NCI-H1436 (cell line): ENCODE measurements at regions not wholly inside any gene's neighbourhood (a gene's known extent, or its start where the extent isn't known, plus 50 kb on each side); places are given as distances from the start of the nearest gene placed in this dataset.
"Not testable (repeated sequence)": the region's sequence is repeated elsewhere in the genome, so short reads cannot be mapped to it uniquely, and the experiment has no call there.

ENCODE experiments used
- DNase-seq: peaks from one replicate; lab custom pipeline; 2025; lab: John Stamatoyannopoulos, UW

DNA sequence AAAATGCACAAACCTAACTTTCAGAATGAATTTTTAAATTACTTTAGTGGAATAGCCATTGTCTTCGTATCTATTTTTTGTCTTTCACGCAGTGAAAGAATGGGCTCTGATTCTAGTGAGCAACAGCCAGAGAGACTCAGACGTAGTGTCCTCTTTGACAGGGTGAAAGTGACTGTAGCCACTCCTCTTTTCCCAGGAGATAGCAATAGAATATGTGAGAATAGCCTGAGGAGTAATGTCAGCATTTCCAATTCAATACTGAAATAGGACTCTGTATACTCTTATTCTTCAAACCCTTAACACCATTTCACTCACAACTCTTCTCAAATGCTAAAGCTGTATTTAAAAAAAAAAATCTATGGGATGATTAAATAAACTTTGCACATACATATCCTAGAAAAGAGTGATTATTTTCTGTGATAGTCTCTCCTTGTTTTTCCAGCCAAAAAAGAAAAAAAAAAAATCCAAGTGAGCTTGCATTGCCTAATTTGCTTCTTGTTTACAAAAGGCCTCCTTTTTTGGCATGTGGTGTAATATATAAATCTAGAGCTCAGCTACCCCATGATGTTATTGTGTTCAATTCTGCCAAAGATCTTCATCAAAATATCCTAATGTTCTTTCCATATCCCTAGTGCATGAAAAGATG lies 626.1 kb upstream of the SLITRK6 start:
- peak; percentile 22 for DNase-seq

DNA sequence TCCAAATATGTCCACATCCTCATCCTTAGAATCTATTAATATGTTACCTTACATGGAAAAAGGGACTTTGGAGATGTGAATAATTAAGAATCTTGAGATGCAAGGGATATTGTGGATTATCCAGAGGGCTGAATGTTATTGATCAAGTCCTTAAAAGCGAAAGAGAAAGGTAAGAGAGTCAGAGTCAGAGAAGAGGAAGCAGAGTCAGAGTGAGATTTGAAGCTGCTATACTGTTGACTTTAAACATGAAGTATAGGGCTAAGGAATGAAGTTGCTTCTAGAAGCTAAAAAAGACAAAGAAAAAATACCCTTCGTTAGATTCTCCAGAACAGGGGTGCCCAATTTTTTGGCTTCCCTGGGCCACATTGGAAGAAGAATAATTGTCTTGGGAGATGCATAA lies 627.2 kb upstream of the SLITRK6 start:
- no peak for DNase-seq

DNA sequence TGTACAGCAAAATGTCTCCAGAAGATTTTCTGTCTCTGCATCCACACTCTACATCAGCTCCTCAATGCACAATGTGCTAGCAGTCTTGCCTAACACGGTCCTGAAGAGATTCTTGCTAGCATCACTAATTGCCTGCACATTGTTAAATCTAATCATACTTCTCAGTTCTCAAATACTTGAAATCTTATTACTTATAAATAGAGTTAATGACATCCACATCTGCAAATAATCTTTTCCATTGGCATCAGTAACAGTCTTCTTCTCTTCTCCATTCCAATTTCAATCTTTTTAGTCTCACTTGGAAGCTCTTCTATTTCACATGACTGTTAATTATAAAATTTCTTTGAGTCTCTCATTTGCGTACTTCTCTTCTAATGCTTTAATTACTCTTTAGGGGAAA lies 630.5 kb upstream of the SLITRK6 start:
- DNase-seq: no peak

DNA sequence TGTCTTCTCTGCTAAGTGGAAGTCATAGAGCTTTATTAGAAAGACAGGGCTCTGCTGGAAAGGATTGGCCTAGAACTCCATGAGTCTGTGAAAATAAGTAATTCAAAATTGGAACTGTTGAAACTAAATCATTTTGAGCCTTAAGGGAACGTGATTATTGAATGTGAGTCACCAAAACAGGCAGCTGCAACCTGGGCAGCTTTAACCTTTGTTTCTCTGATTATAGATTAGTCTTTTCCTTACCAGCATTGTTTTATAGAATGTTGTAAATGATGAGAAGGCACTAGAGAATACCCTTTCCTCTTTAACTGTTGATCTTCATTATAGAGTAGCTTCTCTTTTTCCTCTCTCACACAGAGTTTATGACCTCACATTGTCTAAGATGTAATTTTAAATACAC lies 638.8 kb upstream of the SLITRK6 start:
- DNase-seq: peak; percentile 49

DNA sequence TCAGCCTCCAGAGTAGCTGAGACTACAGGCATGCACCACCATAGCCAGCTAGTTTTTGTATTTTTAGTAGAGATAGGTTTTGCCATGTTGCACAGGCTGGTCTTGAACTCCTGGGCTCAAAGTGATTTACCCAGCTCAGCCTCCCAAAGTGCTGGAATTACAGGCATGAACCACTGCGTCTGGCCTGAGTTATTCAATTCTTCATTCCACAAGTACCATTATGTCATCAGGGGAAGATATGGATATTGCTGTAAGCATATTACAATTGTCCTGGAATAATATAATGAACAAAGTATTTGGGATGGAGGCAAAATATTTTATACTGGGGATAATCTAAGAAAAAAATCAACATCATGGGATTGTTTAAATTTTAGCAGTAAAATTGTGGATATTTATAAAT lies 646.0 kb upstream of the SLITRK6 start:
- DNase-seq: no peak

DNA sequence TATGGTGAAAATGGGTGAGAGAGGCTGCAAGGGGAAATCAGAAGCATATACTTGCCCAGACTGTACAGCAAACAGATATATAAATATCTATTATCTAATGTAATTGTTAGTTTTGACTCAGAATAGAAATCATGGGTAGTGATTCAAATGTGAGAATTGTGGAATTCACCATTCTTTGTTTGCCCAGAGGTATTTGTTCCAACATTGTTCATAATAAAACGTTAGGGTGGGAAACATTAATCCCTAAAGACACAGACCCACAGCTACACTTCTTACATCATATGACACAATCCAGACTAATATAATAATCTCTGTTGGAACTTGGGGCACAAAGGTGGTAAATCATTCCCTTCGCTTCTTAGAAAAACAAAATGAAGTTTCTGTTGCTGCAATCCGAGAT lies 646.5 kb upstream of the SLITRK6 start:
- DNase-seq: no peak

DNA sequence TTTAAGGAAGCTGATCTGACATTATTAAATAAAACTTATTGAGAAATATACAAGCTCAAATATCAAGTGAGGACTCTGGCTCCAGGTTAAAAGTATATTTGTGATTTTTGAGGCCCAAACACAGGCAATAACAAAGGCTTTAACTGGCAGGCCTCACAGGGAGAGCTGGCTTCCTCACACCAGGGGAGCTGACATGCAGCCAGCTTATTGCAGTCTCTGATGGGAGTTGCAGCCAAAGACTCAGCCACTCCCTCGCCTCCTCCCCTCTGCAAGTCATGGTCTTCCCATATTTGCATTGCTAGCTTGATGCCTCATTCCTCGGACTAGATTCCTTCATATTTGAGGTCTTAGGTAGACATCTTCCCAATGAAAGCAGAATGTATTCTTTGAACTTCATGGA lies 647.1 kb upstream of the SLITRK6 start:
- no peak for DNase-seq

DNA sequence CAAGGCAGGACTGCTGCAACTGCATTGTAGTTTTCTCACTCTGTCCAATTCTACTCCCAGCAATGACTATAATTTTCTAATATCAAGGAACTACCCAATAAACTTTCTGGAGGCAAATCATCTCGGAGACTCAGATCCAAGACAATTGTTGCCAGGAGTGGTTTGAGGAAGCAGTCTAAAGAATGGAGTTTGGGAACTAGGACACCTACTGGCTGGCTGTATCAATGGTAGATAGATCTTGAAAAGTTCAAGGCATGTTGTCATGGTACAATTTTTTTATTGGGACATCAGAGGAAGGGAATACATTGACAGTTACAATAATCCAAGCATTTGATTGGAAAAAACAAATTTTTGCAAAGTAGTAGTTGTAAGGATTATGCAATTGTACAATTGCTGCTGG lies 648.3 kb upstream of the SLITRK6 start:
- no peak for DNase-seq

DNA sequence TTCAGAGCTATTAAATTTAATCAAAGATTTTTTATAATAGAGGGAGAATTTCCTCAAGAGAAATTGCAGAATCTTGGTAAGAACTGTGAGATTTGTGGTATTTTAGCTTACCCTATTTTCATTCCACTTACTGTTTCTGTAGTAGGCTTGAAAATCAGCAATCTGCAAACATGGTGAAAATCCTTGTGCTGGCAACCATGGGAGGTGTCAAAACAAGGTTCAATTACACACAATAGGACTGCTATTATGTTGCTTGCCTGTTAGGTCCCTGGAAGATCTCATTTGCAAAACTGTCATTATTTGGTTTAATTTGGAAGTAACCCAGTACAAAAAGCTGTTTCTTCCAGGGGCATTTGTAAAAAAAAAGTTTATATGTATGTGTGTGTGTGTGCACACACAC lies 662.8 kb upstream of the SLITRK6 start:
- no peak for DNase-seq

DNA sequence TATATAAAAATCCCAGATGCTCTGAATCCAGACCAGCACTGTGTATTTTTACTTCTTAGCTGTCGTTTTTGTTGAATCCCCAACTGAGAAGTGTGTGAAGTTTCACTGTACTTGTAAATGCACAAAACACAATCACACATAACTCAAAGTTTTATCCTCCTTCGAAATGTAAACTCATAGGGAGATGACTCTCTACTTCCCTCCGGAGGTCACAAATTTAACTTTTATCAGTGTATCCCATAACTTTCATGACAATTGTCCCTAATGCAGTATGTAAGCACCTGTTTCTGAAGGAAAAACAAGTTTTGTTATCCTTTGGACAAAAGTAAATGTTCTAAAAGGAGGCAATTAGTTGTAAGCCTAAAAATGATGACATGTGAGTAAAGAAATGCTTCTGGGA lies 665.0 kb upstream of the SLITRK6 start:
- DNase-seq: no peak

DNA sequence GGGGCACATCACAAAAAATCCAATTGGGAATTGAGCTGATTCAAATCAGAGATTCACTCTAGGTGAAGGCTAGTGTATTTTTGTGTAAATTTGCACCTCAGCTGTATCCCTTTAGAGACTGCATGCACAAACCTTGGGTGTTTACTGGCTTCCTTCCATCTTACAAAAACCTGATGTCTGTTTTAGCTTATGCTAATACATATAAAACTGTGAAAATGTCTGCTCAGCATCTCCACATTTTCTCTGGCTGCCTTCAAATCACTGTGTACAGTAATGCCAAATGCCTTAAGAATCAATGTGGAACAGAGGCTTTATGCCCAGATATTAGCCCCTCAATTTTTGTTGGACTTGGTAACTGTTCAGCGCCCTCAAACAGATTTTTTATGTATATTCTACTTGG lies 675.8 kb upstream of the SLITRK6 start:
- no peak for DNase-seq

DNA sequence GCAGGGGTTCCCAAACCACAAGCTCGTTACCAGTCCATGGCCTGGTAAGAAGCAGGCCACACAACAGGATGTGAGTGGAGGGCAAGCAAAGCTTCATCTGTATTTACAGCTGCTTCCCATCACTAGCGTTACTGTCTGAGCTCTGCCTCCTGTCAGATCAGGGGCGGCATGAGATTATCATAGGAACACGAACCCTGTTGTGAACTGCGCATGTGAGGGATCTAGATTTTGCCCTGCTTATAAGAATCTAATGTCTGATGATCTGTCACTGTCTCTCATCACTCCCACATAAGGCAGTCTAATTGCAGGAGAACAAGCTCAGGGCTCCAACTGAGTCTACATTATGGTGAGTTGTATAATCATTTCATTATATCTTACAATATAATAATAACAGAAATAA lies 677.4 kb upstream of the SLITRK6 start:
- DNase-seq: no peak

DNA sequence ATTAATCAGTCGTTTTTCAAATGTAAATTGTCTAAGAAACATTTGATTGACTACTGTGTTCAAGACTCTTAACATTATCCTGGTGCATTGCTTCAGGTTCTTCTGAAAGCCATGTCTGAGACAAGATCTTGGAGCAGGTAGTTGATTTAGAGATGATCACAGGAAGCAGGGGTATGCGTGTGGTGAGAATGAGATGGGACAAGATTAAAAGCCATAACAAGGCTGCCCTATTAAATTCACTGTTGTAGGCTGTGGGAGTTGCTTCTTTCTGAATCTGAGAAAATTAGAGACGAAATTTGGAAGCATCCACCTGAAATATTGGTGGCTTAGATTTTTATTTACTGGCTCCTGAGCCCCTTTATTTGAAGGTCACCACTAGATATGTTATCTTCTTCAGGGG lies 687.4 kb upstream of the SLITRK6 start:
- no peak for DNase-seq

DNA sequence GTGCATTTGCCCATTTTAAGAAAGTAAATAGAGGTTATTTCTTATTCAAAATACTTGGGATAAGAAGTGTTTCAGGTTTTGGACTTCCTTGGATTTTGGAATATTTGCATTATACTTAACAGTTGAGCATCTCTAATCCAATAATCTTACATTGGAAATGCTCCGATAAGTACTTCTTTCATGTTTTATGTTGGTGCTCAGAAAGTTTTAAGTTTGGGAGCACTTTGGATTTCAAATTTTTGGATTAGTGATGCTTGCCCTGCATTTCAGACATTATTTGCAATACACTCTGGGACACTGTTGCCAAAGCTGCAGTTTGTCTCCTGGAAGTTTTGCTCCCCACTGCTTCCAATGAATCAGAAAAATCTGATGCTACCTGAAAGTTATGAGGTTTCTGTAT lies 691.9 kb upstream of the SLITRK6 start:
- no peak for DNase-seq

DNA sequence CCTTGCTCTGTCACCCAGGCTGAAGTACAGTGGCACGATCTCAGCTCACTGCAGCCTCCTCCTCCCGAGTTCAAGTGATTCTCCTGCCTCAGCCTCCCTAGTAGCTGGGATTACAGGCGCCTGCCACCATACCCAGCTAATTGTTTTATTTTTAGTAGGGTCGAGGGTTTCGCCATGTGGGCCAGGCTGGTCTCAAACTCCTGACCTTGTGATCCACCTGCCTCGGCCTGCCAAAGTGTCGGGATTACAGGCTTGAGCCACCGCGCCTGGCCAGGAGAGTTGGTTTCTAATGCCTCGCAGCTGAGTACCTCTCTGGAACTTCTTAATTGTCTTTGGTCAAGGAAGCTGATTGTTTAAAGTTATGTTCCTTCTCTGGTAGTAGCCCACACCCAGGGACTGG lies 702.7 kb upstream of the SLITRK6 start:
- DNase-seq: not testable (repeated sequence)

DNA sequence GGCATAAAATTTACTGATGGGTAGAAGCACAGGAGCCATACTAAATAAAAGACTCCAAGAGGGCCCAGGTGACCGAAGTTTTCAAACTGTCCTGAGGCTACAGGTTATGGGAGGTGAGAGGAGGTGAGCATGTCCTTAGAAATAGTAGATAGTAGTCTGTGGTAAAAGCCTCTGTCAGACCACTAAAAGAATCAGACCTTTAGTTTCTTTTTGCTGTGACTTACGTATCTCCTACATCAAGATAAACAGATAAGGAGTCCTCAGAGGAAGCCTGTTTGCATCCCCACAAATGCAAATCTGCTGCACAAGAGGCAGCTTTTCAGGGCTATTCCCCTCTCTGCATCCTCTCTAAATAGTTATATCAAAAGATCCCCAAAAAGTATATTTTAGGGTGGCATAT lies 711.6 kb upstream of the SLITRK6 start:
- DNase-seq: no peak

DNA sequence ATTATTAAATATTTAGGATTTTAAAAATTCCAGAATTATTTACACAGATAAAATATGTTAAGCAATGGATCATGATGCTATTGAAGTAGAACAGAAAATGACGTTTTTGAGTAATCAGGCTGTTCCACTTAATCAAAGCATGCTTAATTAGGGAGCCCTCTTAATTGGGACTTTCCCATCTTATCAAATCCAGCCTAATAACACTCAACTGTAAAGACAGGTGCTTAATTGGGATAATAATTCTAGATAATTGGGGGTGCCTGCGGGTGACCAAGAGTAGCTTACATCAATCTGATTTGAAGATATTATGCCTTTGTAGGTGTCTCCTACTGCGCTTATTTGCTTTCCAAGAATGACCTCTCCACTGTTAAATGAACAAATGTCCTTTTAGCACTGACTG lies 742.2 kb upstream of the SLITRK6 start:
- no peak for DNase-seq

DNA sequence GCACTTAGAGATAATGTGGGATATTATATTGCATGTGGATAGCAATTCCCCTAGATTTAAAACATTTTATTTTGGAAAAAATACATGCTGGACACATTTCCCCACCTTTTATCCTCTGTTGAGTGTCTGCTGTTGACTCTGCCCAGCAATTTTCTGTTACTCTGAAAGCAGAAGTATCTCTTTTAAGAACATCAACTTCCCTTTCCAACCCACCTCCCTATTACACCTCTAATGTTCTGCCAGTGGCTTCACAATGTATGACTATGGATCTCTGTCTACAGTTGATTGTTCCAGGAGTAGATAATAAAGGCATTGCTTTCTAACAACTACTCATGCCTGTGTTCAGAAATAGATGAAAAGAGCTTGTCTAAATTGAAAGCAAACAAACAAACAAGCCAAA lies 754.8 kb upstream of the SLITRK6 start:
- peak; percentile 26 for DNase-seq

DNA sequence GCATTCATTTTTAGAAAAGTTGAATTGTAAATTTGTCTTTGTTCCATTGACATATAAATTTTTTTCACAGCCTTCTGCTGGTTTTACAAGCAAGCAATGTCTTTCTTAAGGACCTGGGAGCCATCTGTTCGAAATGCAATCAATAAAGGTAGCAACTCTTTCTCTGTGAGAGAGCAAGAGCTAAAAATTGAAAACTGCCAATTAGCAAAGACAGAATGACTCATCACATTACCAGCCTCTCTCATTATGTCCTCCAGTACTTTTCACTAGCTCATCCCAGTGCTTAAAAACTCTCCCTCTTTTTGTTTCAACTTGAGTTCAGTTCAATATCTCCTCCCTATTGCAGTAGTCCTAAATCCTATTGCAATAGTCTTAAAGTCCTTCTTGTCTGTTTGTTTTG lies 760.7 kb upstream of the SLITRK6 start:
- DNase-seq: peak; percentile 7

DNA sequence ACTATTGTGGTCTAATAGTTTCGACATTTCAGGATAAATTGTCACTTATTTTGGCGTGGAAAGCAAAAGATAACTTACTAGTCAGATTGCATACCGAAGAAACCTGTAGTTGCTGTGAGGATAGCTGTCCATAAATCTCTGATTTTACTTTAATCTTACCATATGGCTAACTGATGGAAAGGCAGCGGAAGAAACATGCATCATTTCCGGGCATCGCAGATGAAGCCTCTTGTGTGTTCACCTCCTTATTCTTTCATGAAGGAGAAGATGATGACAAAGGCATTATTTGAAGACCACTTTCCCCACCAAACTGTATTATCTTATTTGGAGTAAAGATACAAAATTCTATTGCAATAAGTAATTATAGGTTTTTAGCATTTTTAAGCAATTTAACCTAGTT lies 763.6 kb upstream of the SLITRK6 start:
- no peak for DNase-seq

DNA sequence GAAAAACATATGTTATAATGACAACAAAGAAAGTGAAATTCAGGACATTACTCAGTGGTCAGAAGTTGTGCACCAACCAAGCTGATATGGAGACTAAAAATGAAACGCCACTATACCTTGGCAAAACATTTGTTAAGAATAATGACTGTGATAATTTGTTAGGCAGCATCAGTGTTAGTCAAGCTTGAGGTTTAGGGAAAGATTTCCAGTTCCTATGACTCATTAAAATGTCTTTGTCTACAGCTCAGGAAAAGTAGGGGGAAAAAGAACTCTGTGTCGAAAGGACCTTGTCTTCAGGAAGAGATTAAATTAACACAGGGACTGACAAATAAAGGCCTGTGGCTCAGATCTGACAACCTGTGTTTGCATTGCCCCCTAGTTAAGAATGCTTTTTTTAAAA lies 764.1 kb upstream of the SLITRK6 start:
- no peak for DNase-seq

DNA sequence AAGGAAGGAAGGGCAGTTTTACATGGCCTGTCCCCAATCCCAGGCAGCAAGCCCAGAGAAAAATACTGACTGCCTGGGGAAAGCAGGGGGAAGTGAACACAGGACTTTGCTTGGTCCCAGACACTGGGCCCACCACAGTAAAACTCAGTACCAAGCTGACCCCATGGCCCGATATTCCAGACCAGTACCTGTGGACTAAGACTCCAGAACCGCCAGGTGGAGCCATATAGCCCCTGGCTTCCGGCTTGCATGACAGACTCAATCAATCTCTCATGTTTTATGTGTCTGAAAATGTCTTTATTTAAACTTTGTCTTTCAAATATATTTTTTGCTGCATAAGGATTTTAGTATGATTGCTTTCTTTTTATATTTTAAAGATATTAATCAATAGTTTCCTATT lies 767.9 kb upstream of the SLITRK6 start:
- DNase-seq: no peak

DNA sequence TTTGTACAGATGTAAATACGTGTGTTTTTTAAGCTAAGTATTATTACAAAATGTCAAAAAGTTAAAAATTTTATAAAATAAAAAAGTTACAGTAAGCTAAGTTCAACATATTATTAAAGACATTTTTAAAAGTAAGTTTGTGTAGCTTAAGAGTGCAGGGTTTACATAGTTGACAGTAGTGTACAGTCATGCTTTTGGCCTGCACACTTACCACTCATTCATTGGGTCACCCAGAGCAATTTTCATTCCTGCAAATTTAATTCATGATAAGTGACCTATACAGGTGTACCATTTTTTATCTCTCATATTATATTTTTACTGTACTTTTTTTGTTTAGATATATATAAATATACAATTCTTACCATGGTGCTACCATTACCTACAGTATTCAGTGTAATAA lies 769.9 kb upstream of the SLITRK6 start:
- no peak for DNase-seq

DNA sequence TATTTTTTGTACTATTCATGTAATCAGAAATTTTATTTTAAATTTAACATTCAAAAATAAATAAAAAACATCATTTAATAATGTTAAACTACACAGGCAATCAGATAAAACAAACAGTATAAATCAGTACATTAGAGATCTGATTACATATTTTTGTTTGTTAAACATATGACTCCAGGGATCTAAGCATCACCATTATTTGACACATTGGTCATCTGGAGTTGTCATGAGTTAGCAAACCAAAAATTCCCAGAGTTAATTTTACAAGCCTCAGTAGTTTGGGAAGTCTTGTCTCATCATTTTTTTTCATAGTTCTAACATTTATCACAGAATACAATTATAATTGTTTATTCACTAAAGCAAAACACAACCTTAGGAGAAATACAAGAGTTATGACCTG lies 770.8 kb upstream of the SLITRK6 start:
- DNase-seq: no peak

DNA sequence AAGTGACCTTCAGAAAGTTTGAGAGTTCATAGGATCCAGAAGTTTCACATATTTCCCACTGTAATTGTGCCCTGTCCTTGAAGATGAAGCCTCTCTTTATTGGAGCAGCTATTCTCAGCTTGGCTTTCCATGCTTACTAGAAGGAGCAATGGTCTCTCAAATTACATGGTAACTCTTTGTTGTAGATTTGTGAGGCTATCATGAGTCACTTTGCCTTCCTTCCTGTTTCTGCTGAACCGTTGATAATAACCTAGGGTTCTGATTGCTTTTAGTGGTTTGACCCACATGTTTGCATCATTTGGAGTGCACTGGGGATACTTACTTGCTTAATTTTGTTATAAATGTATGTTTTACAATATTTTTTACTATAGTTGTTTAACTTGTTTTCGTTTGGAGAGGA lies 772.9 kb upstream of the SLITRK6 start:
- no peak for DNase-seq
